ENCODE measurements at regions not wholly inside any gene's neighbourhood (a gene's known extent, or its start where the extent isn't known, plus 50 kb on each side); places are given as distances from the start of the nearest gene placed in this dataset.

DNA sequence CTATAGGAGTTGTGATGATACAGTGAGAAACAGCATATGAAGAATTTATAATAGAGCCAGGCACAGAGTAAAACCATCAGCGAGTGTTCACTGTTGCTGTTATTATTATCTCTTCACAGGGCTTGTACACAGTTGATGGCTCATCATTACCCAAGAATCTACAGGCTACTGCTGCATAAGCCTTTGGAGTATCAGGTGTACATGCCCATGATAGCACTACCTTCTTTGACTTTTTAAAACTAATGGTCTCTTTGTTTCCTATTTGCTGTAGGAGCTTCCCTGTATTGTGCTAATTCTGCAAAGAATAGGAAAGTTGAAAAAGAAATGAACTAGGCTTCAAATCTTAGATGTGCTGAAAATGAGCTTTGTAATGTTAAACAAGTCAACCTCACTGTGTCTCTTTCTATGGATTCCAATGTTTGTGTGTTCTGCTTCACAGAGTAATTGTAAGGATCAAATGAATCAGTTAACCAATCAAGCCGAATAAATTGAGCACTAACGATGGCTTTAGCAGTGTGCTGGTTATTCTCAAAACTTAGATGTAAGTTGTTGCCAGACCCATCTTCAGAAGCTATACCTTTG, 138.8 kb downstream of the TUSC7 start:
- DNase-seq (ENCODE audit: low read depth) = no peak

DNA sequence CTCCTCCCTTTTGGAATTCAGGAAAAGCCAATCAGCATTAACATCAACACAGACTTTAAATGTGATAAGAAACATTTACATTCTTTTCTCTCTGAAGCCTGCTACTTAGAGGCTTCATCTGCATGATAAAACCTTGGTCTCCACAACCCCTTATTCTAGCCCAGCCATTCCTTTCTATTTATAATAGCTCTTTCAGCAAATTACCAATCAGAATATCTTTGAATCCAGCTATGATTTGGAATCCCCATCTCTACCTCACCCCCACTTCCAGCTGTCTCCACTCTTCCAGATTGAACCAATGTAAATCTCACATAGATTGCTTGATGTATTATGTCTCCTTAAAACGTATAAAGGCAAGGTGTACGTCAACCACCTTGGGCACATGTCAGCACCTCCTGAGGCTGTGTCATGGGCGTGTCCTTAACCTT, 139.7 kb downstream of the TUSC7 start:
- no peak for DNase-seq (ENCODE audit: low read depth)

DNA sequence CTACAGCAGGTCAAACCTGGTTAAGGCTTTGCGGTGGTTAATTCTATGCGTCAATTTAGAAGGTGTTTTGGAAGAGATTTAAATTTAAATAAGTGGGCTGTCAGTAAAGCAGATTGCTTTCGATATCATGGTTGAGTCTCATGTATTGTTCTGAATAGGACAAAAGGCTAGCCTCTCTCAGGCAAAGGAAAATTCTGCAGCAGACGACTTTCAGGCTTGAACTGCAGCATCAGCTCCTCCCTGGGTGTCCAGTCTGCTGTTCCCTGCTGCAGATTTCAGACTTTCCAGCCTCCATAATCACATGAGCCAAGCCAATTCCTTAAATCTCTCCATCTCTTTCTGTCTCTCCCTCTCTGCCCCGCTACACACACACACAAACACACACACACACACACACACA, 143.2 kb downstream of the TUSC7 start:
- DNase-seq (ENCODE audit: low read depth) = no peak

DNA sequence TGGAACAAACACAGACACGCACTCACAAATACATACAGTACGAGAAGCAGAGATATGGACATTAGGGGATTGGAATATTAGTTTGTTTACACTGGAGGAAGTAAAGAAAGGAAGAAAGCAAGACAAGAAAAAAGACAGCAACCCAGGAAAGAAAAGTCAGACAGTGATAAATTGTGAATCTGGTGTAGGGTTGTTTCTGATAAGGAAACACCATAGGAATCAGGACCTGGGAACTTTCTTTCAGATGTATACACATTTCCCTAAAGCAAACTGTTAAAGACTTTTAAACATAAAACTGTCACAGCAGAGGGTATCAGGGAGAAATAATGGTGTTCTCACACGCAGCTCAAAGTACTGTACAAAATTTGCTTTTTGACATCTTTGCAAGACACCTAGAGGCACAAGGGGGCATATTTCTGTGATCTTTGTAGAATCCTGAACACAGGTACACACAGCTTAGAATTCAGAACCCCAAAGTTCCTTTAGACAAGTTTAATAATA, 153.7 kb downstream of the TUSC7 start:
- DNase-seq (ENCODE audit: low read depth) = no peak

DNA sequence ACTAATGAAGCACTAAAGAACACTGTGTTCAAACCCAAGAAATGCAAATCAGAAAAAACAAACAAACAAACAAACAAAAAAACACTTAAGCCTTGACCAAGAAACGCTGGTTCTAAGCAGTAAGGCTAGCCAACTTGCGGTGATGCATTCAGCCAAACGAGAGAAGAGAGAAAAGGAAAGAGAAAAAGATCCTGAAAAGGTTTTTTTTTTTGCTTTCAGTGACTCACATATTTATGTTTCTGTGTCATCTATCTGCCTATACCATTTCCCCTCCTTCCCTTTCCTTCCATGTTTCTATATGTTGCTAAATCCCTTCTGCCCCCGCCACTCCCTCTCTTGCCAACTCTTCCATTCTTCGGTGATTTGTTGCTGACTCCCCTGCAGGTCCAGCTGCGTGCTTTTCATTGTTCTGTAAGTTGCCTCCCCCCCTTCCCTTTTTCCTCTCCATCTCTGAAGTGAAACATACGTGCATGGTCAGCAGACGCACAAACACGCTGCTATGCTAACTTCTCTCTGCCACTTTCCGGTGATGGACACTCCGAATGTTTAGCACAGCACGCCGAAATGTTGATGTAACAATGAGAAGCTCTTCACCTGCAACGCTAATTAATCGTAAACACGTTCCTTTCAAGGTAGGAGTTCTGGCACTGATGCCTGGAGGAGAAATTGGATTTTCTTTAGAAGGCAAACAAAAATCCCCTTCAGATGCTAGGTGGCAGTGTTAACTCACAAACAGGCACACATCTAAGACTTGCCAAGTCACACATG, 154.4 kb downstream of the TUSC7 start:
- peak; percentile 11 for DNase-seq (ENCODE audit: low read depth)

DNA sequence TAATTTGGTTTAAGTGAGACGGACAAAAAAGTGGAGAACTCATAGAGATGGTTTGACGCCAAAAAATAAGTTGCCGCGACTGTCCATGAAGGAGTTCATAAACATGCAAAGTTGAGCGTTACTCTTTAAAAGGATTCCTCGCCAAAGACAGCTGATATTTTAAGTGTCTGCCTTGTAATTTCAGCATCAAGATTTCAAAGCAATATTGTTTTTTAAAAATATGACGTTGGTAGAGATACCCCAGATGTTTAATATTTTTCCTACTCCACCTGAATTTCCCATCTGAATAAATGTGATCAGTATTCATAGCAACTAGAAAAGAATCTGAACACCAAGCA, 155.0 kb downstream of the TUSC7 start:
- DNase-seq (ENCODE audit: low read depth) = no peak

DNA sequence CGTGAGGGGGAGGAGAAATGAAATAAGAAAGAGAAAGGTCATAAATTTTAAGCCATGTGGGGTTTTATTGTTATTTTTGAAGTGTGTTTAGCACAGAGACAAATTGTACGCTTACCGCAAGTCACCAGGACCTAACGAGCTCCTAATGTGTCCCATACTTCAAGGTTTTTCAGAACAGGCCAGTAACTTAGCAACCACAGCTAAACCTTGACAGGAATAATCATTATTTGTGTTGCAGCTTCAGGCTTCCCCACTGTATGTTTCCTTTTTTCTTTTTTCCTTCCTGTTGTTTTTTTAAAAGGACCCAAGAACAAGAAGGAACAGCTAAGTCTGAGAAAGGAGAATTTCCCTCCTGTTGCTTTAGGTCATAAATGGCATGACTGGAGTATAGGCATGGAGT, 160.8 kb downstream of the TUSC7 start:
- DNase-seq (ENCODE audit: low read depth) = no peak

DNA sequence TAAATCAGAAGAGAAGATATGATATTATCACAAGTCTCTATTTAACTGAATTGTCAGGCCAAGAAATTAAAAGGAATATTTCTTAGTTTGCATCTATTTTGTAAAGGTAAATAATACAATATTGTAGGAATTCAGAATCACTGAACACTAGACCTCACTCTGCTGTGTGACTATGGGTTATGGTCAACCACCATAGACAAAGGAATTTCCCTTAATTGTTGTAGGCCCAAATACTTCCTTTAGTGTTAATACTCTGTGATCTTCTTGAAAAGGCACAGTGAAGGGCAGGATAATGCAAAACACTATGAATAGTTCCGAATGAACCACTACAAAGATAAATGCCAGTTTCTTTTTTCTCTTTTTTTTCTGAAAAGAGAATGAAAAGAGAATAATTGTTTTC, 162.3 kb downstream of the TUSC7 start:
- DNase-seq (ENCODE audit: low read depth) = no peak

DNA sequence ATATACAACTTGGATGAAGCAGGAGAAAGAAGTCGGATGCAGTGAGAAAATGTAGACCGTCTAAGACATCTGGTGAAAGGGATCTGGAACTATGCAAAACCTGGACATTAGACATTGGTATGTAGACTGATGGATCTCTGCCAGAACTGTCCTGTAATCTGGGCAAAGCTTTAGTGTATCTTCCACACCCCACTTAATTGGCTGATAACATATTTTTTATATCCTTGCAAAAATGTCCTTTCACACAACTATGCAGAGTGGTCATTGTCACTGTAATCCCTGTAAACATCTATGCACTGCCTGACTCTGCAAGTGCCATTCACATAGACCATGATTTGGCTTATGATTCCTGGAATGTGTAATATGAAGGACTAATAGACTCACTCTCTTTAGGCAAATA, 163.1 kb downstream of the TUSC7 start:
- DNase-seq (ENCODE audit: low read depth) = no peak

DNA sequence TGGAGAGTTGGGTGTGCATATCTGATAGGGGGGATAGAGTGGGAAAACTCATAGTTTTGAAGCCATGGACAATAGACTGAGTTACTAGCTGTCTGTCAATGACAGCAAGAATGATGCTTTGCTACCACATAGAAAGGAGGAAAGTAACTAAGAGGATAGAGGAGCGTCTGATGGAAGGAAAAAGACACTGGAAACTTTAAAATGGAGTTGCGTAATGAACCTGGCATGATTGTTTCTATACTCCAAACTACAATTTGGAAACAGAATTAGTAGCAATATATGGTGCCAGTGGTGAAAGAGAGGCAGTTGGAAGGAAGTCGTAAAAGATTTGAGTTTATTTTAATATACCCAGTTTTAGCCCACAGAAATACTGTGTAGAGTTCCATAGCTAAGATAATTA, 163.6 kb downstream of the TUSC7 start:
- no peak for DNase-seq (ENCODE audit: low read depth)

DNA sequence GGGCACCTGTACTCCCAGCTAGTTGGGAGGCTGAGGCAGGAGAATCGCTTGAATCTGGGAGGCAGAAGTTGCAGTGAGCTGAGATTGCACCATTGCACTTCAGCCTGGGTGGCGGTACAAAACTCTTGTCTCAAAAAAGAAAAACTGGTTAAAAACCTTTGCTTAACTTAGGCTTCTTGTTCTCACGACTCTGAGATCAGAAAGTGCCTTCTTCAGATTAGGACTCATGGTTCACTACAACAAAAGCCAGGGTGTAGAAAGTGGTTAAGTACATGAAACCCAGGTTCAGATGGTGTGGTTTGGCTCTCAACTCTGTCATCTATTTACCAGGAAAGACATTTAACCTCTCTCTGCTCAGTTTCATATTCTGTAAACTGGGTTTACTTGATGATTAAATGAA, 168.4 kb downstream of the TUSC7 start:
- no peak for DNase-seq (ENCODE audit: low read depth)

DNA sequence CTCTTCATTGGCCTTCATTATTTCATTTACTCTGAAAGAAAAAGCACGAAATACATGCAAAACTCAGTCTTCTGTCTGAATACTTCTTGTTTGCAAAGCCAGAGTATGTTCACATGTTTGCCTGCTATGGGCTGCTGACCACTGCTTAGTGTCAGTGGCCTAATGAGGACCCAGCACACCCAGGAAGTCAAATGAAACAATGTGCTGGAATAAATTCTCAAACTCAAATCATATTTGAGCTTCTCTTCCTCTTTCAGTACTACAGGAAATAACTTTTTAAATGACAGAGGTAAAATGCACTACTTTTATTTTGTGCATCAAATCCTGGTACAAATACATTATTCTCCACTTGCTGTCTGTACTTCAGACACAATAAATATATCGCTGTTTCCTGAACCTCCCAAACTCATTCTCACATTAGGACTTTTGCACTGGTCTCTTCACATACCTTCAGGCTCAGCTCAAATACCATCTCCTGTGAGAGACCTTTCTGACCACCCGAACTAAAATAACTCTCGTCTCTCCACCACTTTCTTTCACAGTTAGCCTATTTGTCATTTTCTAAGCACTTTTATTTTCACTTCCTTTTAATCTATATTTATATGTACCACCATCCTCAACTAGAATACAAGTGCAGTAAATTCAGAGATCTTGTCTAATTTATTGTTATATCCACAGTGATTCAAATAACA, 176.8 kb downstream of the TUSC7 start:
- DNase-seq (ENCODE audit: low read depth) = no peak

DNA sequence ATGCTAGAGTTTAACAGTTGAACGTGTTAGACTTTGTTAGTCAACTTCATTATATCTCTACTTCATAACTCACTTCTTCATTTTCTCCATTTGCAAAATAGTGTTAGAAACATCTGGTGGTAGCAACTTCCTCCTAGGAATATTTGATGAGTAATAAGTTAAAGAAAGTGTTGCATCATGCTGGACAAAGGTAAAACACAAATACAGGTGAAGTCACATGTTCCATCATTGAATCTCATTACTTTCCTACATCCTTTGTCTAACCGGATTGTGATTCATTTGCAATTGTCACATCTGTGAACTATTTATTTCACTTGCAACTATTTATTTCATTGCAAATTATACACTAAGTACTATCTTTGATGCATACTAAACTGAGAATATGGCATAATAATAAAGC, 186.5 kb downstream of the TUSC7 start:
- no peak for DNase-seq (ENCODE audit: low read depth)

DNA sequence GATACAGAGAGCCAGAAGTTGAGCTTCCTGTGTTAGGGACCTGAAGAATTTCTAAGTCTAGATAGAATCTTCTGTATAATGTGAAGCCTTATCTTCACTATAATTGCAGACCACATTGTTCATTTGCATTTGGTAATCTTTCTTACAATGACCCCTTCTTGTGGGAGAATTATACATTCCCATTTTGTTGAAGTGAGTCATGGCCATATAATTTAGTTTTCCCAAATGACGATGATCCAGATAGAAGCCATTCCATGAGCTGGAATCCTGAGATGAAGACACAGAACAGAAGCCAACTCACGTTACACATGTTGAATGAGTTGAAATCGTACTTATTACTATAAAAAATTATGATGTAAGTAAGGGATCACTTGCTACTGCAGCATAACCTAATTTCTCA, 187.8 kb downstream of the TUSC7 start:
- DNase-seq (ENCODE audit: low read depth) = no peak

DNA sequence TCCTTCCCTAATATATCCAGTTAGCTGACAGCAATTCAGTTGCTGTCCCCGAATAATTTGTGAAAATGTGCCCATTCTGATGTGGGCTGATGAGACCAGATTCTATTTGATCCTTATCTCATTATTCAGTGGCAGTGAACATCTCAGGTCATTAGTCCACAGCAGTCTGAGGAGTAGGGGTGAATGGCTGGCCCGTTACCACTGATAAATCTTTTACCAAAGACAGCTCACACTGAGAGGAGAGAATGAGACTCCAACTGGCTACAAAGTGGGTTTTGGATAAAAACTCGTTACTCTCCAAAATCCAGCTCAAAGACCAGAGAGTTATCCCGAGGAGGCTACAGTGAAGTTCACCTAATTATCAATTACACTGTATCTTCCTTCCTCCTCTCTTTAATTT, 189.7 kb downstream of the TUSC7 start:
- no peak for DNase-seq (ENCODE audit: low read depth)

DNA sequence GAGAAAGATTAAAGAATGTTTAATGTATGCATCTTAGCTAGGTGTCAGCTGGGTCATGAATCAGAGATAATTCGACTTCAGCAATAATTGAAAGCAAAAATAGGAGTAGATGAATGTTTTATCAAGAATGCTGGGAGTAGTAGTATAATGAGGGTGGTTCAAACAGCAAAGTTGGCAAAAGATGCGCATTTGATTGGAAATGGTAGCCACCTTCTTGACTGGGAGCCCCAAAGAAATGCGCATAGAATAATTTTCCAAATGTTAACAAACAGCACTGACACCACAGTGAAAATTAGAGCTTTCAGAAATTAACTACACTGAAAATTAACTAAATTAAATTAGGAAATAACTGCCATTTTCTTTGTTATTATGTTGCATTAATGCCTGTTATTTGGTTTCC, 195.8 kb downstream of the TUSC7 start:
- DNase-seq (ENCODE audit: low read depth) = no peak

DNA sequence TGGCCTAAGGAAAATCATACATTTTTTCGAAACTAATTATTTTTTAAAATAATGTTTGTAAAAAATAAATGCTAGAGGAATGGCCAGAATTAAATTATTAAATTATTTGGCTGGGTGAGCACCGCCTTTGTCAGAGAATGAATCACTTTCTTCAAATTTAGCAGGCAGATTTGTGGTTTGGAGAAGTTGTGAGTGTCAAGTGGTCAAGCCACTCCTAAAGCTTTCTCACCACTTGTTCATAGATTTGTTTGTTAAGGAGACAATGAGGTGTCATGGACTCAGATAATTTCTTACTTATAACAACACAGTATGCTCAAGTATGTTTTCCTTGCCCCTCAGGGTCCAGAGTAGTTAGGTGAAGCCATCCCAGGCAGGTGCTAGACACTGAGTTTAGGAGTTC, 196.2 kb downstream of the TUSC7 start:
- DNase-seq (ENCODE audit: low read depth) = no peak

DNA sequence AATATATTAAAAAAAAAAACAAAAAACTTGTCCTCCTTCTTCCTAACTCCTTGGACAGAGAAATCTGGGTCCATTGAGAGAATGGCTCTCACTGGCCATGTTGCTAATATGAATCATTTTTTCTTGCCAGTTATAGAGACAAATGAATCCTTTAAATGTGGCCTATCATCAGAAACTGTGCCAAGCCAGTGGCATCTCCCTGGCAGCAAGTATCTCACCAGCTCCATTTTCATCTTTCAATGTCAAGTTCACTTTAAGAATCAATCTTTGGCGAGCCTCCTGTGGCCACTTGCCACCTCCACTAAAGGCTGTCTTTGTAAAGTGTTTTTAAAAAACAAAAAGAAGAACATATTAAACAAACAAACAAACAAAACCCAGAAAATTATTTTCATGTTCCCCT, 202.5 kb downstream of the TUSC7 start:
- no peak for DNase-seq (ENCODE audit: low read depth)

DNA sequence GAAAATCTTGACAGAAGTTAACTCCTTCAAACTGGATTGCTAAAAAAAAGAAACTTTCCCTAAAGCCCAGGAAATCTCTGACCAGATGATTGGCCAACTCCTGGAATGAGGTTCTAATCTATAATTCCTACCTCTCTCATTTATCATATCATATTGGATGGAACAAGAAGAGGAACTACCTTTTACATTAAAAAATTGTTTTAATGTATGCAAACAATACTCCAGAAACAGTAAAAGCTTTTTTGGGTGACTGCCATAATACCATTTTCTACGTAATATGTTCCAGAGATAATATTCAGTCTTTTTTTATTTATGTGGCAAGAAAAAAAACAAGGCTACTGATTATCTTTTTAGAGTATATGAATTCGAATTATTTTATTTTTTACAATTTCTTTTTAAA, 204.4 kb downstream of the TUSC7 start:
- DNase-seq (ENCODE audit: low read depth) = no peak

DNA sequence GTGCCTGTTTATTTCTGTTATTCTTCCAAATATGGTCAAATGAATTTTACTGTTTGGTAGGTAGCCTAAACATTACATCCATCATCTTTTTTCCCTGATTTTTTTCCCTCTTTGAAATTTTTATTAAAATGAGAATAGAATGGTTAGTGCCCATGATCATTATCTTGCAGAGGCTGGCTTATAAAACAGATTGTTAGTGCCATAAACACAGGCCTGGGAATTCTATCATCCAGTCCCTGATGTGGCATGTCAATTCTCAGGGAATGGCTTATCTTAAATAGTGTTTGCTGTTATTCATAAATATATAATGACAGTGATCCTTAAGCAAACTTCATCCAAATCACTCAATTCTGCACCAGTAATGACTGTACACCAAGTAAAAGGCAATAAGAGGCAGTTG, 207.3 kb downstream of the TUSC7 start:
- DNase-seq (ENCODE audit: low read depth) = no peak

DNA sequence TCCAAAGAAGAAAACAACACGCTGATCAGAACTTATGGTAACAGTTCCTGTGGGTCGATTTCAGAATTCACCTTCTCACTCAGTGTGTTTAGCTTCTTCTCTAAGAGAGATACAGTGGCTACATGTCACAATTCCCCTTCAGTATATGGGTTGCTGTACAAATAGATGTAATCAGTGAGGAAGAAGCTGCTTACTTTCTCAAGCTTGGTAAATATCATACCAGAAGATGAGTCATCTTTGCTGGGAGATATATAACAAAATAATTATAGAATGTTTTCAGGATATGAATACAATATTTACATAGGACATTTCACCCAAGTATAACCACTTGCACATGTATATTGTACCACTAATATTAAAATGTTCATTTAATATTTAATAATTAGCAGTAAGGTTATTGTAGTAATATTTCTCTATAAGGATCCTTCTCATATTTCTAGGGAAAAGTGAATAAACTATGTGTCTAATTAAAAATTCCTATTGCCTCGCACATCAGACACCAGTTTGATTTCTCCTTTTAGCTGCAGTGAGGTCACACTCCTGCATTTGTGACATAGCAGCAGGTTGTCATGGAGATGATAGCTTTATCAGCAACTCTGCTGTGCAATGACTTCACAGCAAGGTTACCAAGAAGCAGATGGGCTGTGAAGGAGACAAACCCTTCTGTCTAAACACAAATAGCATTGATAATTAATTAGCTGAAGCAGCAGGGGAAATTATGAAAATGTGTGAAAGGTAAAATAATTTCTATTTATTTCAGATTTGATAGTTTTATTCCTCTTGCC, 211.4 kb downstream of the TUSC7 start:
- no peak for DNase-seq (ENCODE audit: low read depth)

DNA sequence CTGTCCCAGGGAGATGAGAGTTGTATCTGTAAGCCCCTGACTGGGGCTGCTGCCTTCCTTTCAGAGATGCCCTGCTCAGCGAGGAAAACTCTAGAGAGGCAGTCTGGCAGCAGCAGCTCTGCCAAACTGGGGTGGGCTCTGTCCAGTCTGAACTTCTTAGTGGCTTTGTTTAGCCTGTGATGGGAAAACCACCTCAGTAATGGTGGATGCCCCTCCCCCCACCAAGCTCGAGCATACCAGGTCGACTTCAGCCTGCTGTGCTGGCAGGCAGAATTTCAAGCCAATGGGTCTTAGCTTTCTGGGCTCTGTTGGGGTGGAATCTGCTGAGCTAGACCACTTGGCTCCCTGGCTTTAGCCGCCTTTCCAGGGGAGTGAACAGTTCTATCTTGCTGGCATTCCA, 218.3 kb downstream of the TUSC7 start:
- DNase-seq (ENCODE audit: low read depth) = no peak

All from GM04504 (cell line).